ENCODE measurements at regions not wholly inside any gene's neighbourhood (a gene's known extent, or its start where the extent isn't known, plus 50 kb on each side); places are given as distances from the start of the nearest gene placed in this dataset. TPM values are rescaled to one million over a fixed set of nuclear protein-coding genes. Genes with fewer than 3 reads are reported as not detected.

Small RNA genes lying in the stretch of these regions (microRNA-seq; reads per million reads assigned to microRNA genes)
- not detected for gene MIR6076 (ENCODE audit: borderline microRNAs expressed, borderline replicate concordance)

Small RNA genes lying in the stretch of these regions (small RNA-seq; reads per million reads assigned to genes)
- not detected for gene MIR6076
